ENCODE measurements at regions not wholly inside any gene's neighbourhood (a gene's known extent, or its start where the extent isn't known, plus 50 kb on each side); places are given as distances from the start of the nearest gene placed in this dataset.
"Not testable (repeated sequence)": the region's sequence is repeated elsewhere in the genome, so short reads cannot be mapped to it uniquely, and the experiment has no call there.

DNA sequence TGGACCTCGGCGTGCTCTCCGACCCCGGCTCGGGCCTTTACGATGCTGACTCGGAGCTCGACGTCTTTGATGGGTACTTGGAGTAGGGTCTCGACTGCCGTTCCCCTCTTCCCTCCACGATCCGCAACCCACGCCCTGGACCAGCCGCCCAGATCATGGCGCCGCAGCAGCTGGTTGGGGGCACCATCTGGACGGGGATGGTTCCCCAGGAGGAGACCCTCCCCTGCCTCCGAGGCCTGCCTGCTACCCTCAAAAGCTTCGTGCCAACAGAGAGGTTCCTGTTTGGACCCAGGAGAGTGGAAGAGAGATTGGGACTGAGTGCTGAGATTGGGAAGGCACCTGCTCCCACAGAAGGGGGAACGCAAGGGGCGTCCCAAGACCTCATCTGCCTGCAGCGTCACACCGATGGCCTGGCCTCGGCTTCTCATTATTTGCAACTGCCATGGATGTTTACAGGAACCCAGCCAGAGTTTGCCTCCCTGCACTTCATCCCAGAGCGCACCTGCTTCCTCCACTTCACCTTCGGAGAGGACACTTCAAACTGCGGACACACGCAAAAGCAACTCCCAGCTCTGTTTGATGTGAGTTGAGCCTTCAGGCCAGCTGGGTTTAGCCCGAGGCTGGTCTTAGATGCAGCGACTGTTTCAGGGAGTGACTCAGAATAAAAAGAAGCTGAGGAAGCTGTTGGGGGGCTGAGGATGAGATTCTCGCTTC, 58.9 kb downstream of the GOLGA6L7 start:
- H3K4me1 ChIP-seq (replicated peaks in 1 of 2); in situ Hi-C loops (cut with MboI; ENCODE audit: low pct_unique_long_range_greater_than_20kb in 2 of 9, low sequenced_read_pairs in 9 of 9, unreplicated experiment in 9 of 9); H3K27ac ChIP-seq: not testable (repeated sequence)
- 0 to 100% (median 60%) methylated on average over 1 of the region's 32 CpGs; no CpG with 5 or more reads in 7 of the 10 experiments for WGBS, 10 experiments
- peak; percentile 51 to 85 (median 65) for ATAC-seq (replicated peaks in 6 of 8)
- peak overlapping the region in 1 of 5 donors; percentile 14 for H3K4me3 ChIP-seq

DNA sequence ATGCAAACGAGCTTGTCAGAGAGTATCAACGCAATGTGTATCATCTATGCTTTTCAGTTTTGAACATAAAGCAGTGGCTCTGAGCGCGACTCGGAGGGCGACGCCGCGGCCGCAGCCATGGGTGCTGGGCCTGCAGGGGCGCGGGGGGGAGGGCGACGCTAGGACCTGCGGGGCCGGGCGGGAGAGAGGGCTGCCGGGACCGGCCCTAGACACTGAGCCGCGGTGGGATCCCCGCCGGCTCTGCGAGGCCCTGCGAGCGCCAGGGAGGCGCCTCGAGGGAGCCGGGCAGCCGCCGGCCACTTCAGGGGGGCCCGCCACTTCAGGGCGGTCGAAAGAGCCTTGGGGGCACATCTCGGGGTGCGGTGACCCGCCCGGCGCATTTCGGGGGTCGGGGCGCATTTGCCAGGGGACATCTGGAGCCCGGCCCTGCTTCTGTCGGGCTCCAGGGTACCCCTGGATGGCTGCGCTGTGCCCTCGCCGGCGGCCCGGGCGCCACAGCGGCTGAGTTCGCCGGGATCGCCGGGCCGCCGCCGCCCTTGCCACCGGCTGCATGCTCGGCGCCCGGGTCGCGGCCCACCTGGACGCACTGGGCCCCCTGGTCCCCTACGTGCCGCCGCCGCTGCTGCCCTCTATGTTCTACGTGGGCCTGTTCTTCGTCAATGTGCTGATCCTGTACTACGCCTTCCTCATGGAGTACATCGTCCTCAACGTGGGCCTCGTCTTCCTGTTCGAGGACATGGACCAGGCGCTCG, 59.6 kb downstream of the GOLGA6L7 start:
- 20% methylated on average over 1 of the region's 78 CpGs; no CpG with 5 or more reads in 9 of the 10 experiments for WGBS, 10 experiments
- ATAC-seq (replicated peaks in 6 of 8), result peak in 6 of 8 experiments; percentile 18 to 58 (median 34)
- H3K4me1 ChIP-seq (replicated peaks in 1 of 2); in situ Hi-C loops (cut with MboI; ENCODE audit: low pct_unique_long_range_greater_than_20kb in 2 of 9, low sequenced_read_pairs in 9 of 9, unreplicated experiment in 9 of 9); H3K4me3 ChIP-seq; H3K27ac ChIP-seq: not testable (repeated sequence)

DNA sequence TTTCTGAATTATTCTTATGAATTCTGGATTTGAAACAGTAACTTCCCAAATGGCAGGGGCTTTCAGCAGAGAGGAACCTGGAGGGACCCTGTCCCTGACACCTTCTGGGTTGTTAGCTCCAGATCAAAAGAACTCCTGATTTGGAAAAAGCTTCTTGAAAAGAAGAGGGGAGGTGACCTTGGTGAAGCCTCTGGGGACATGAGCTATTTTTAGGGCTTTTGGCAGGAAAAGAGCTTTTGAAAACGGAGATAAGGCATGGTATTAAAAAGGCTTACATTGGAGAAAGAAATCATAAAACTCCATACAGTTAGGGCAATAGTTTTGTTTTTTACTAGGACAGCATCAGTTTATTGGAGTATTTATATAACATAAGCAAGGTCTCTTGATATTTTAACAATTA, 60.3 kb downstream of the GOLGA6L7 start:
- H3K27ac ChIP-seq; in situ Hi-C loops (cut with MboI; ENCODE audit: low pct_unique_long_range_greater_than_20kb in 2 of 9, low sequenced_read_pairs in 9 of 9, unreplicated experiment in 9 of 9); H3K4me1 ChIP-seq (replicated peaks in 1 of 2); ATAC-seq (replicated peaks in 6 of 8); H3K4me3 ChIP-seq: not testable (repeated sequence)
- no CpG with 5 or more reads among the region's 1 CpG for WGBS, 10 experiments

DNA sequence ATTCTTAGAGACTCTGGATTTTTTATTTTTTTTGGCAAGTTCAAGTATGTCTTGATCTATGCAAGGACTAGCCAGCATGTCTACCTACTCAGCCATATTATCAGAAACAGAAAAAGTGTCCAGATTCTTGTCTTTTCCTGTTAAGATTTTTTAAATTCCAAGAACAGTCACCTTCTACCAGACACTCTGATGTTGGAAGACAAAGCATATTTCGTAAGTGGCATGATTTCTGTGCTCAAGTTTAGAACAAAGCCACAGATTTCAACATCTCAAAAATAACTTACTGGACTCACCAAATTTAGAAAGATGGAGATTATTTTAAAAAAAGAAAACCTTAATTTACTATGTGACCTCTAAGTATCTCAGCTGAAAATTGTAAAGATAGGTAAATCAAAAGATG, 61.9 kb downstream of the GOLGA6L7 start:
- no peak overlapping the region for H3K27ac ChIP-seq
- 33 to 100% (median 92%) methylated on average over 1 of the region's 1 CpG; no CpG with 5 or more reads in 1 of the 10 experiments for WGBS, 10 experiments
- H3K4me1 ChIP-seq (replicated peaks in 1 of 2), result no peaks in the 10 kb centered on the region
- no peak overlapping the region for H3K4me3 ChIP-seq
- in situ Hi-C loops (cut with MboI; ENCODE audit: low pct_unique_long_range_greater_than_20kb in 2 of 9, low sequenced_read_pairs in 9 of 9, unreplicated experiment in 9 of 9), result no loop called here
- ATAC-seq (replicated peaks in 6 of 8), result no peak

DNA sequence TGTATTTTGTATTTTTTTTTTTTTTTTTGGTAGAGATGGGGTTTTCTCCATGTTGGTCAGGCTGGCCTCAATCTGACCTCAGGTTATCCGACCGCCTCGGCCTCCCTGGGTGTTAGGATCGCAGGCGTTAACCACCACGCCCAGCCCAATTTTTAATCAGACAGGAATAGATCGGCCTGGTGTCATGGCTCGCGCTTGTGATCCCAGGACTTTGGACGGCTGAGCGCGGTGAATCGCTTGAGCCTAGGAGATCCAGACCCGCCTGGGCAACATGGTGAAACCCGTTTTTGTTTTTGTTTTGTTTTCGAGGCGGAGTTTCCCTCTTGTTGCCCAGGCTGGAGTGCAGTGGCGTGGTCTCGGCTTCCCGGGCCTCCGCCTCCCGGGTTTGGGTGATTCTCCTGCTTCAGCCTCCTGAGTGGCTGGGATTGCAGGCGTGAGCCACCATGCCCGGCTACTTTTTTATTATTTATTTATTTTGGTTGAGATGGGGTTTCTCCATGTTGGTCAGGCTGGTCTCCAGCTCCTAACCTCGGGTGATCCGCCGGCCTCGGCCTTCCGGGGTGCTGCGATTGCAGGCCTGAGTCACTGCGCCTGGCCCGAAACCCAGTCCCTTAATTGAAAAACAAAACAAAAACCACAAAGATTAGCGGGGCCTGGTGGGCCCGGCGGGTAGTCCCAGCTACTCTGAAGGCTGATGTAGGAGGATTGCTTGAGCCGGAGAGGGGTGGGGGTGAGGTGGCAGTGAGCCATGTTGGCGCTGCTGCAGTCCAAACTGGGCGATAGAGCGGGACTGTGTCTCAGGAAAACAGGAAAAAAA, 63.9 kb downstream of the GOLGA6L7 start:
- 80 to 100% (median 97%) methylated on average over 2 to 19 of the region's 39 CpGs; no CpG with 5 or more reads in 1 of the 10 experiments for WGBS, 10 experiments

DNA sequence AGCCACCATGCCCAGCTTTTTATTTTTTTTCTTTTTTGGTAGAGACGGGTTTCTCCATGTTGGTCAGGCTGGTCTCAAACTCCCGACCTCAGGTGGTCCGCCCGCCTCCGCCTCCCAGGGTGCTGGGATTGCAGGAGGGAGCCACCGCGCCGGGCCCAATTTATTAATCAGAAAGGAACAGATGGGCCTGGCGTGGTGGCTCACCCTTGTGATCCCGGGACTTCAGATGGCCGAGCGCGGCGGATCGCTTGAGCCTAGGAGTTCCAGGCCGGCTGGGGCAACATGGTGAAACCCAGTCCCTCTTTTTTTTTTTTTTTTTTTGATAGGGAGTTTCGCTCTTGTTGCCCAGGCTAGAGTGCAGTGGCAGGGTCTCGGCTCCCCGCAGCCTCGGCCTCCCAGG, 64.6 kb downstream of the GOLGA6L7 start:
- H3K4me1 ChIP-seq (replicated peaks in 1 of 2), result no peaks in the 10 kb centered on the region
- in situ Hi-C loops (cut with MboI; ENCODE audit: low pct_unique_long_range_greater_than_20kb in 2 of 9, low sequenced_read_pairs in 9 of 9, unreplicated experiment in 9 of 9), result no loop called here
- no peak overlapping the region for H3K27ac ChIP-seq
- no peak overlapping the region for H3K4me3 ChIP-seq
- ATAC-seq (replicated peaks in 6 of 8), result no peak
- WGBS, 10 experiments, result 80 to 100% (median 100%) methylated on average over 1 to 17 of the region's 20 CpGs; no CpG with 5 or more reads in 3 of the 10 experiments

More for the DNA sequence above, 63.9 kb downstream of the GOLGA6L7 start:
- H3K27ac ChIP-seq; H3K4me3 ChIP-seq; in situ Hi-C loops (cut with MboI; ENCODE audit: low pct_unique_long_range_greater_than_20kb in 2 of 9, low sequenced_read_pairs in 9 of 9, unreplicated experiment in 9 of 9); H3K4me1 ChIP-seq (replicated peaks in 1 of 2): not testable (repeated sequence)
- ATAC-seq (replicated peaks in 6 of 8), result peak in 1 of 8 experiments; percentile 48

DNA sequence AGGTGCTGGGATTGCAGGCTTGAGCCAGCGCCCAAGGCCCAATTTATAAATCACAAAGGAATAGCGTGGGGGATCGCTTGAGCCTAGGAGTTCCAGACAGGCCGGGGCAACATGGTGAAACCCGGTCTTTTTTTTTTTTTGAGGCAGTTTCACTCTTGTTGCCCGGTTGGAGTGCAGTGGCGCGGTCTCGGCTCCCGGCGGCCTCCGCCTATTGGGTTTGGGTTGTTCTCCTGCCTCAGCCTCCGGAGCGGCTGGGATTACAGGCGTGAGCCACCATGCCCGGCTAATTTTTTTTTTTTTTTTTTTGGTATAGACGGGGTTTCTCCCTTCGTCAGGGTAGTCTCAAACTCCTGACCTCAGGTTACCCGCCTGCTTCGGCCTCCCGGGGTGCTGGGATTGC, 65.0 kb downstream of the GOLGA6L7 start:
- WGBS, 10 experiments, result 95 to 100% (median 100%) methylated on average over 1 to 14 of the region's 21 CpGs; no CpG with 5 or more reads in 4 of the 10 experiments
- no peak overlapping the region for H3K27ac ChIP-seq
- no peak for ATAC-seq (replicated peaks in 6 of 8)
- no peaks in the 10 kb centered on the region for H3K4me1 ChIP-seq (replicated peaks in 1 of 2)
- H3K4me3 ChIP-seq, result no peak overlapping the region
- in situ Hi-C loops (cut with MboI; ENCODE audit: low pct_unique_long_range_greater_than_20kb in 2 of 9, low sequenced_read_pairs in 9 of 9, unreplicated experiment in 9 of 9), result no loop called here

DNA sequence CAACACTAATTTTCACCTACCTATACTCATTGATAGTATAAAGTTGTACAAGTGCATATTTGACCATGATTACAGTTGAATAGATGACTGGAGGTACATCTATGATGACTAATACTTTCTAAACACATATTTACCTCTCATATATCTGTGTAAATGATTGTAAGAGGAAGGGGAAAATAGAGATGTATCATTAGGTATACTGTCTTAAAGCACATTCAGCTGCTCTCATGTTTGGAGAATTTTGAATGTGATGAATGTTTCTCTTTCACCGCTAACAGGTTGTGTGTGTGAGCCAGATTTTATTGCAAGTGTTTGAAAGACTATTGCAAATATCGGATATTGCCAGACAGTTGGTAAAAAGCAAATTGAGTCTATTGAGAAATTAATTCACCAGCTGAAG, 66.2 kb upstream of the GOLGA8M start:
- in situ Hi-C loops (cut with MboI; ENCODE audit: low pct_unique_long_range_greater_than_20kb in 2 of 9, low sequenced_read_pairs in 9 of 9, unreplicated experiment in 9 of 9); H3K4me3 ChIP-seq; ATAC-seq (replicated peaks in 6 of 8); H3K27ac ChIP-seq; H3K4me1 ChIP-seq (replicated peaks in 1 of 2): not testable (repeated sequence)
- no CpG with 5 or more reads among the region's 2 CpGs for WGBS, 10 experiments

DNA sequence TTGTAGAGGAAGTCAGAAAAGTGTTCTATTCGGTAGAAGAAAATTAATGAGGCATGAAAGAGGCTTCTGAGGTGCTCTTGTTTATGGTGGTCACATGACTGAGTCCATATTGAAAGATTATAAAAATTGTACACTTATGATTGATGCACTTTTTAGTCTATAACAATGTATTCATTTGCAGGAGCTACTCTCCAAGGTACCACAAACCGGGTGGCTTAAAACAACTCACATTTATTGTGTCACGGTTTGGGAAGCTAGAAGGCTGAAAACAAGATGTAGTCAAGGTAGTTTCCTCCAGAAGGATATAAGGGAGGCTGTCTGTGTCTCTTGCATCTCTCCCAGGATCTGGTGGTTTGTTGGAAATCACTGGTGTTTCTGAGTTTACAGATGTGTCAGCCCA, 60.6 kb upstream of the GOLGA8M start:
- ATAC-seq (replicated peaks in 6 of 8); H3K27ac ChIP-seq; in situ Hi-C loops (cut with MboI; ENCODE audit: low pct_unique_long_range_greater_than_20kb in 2 of 9, low sequenced_read_pairs in 9 of 9, unreplicated experiment in 9 of 9); H3K4me3 ChIP-seq; H3K4me1 ChIP-seq (replicated peaks in 1 of 2): not testable (repeated sequence)
- 92% methylated on average over 2 of the region's 3 CpGs; no CpG with 5 or more reads in 9 of the 10 experiments for WGBS, 10 experiments
